A673 (cell line): ENCODE measurements at regions not wholly inside any gene's neighbourhood (a gene's known extent, or its start where the extent isn't known, plus 50 kb on each side); places are given as distances from the start of the nearest gene placed in this dataset.

Experiments used
- BruUV-seq: library from RNA; stranded (reverse); fragments of 400-500 nt; replicated peaks from 2 replicates; lab custom pipeline; 2021; lab: Mats Ljungman, UMichigan
- CTCF ChIA-PET: fragments of 300-600 bp; sonication (Branson Sonifier 250); formaldehyde crosslinking; loops from one replicate; lab custom pipeline; 2022; ENCODE audit warnings: antibody characterized with exemption; lab: Charles Lee
- POLR2A ChIA-PET: fragments of 300-600 bp; sonication (Branson Sonifier 250); formaldehyde crosslinking; loops from one replicate; lab custom pipeline; 2022; ENCODE audit warnings: antibody characterized with exemption; ENCODE audit not compliant: low non-redundant PET; lab: Charles Lee
- DNase-seq: peaks from one replicate; pipeline ENCODE4 v3.0.0-alpha.2; 2015; ENCODE audit warnings: low spot score
- H3K27ac ChIP-seq: fragments of 200-600 bp; sonication (generic); 2 replicates; pipeline ENCODE4 v1.5.1; 2016; ENCODE audit warnings: mixed run types, low read depth, mild to moderate bottlenecking, mixed read lengths, antibody characterized with exemption, low read length; ENCODE audit not compliant: poor library complexity, severe bottlenecking
- H3K27me3 ChIP-seq: fragments of 200-600 bp; sonication (generic); replicated peaks from 2 replicates; pipeline ENCODE4 v1.6.1; 2017; ENCODE audit warnings: mixed run types, low read depth, mild to moderate bottlenecking, mixed read lengths, antibody characterized with exemption, low read length; ENCODE audit not compliant: insufficient read depth, poor library complexity
- H3K36me3 ChIP-seq: fragments of 200-600 bp; sonication (generic); 2 replicates; pipeline ENCODE4 v1.6.1; 2016; ENCODE audit warnings: mixed run types, mild to moderate bottlenecking, mixed read lengths, antibody characterized with exemption, low read length; ENCODE audit not compliant: insufficient read depth, poor library complexity, severe bottlenecking
- H3K4me1 ChIP-seq: fragments of 200-600 bp; sonication (generic); 2 replicates; pipeline ENCODE4 v1.6.1; 2017; ENCODE audit warnings: mixed run types, mild to moderate bottlenecking, mixed read lengths, antibody characterized with exemption, low read length; ENCODE audit not compliant: insufficient read depth, poor library complexity, severe bottlenecking
- H3K4me3 ChIP-seq: fragments of 200-600 bp; sonication (generic); 2 replicates; pipeline ENCODE4 v1.5.1; 2016; ENCODE audit warnings: low read depth, mixed run types, mild to moderate bottlenecking, mixed read lengths, low read length; ENCODE audit not compliant: poor library complexity, severe bottlenecking
- H3K9me3 ChIP-seq: fragments of 200-600 bp; sonication (generic); 2 replicates; pipeline ENCODE4 v1.6.1; 2016; ENCODE audit warnings: mixed run types, low read depth, mild to moderate bottlenecking, mixed read lengths, antibody characterized with exemption, low read length; ENCODE audit not compliant: poor library complexity, severe bottlenecking
- EZH2 ChIP-seq: fragments of 200-600 bp; sonication (generic); IDR thresholded peaks from 2 replicates; pipeline ENCODE4 v1.6.1; 2017; ENCODE audit warnings: borderline replicate concordance, low read depth, mild to moderate bottlenecking, mixed read lengths, antibody characterized with exemption, low read length; ENCODE audit not compliant: poor library complexity, severe bottlenecking
- intact Hi-C: fragments of 100-400 bp; cut with micrococcal nuclease; formaldehyde crosslinking; loops from one replicate; pipeline ENCODE4 v1.10.0; 2022; ENCODE audit not compliant: unreplicated experiment
- TF ChIP-seq, protein P1 (sequence below): fragments of 300-800, 200-600 bp; sonication (generic); conservative IDR thresholded peaks from 2 replicates; pipeline ENCODE4 v1.5.1; 2017; ENCODE audit warnings: low read depth, mild to moderate bottlenecking, antibody characterized with exemption, low read length, moderate library complexity, mixed read lengths

GRCh38 chr7:84845971-84846370 is 340.9 kb downstream of the SEMA3D start:
- intact Hi-C loops = no loop called here
- no TSS peak for BruUV-seq
- Histone ChIP-seq H3K4me1 (no peaks in the 10 kb centered on the region), H3K4me3 (no peak overlapping the region), H3K9me3 (no peaks in the 10 kb centered on the region), H3K27me3 (no peaks in the 10 kb centered on the region), H3K36me3 (no peaks in the 10 kb centered on the region), H3K27ac (no peak overlapping the region)
- no peak for DNase-seq
- TF ChIP-seq, protein P1, sequence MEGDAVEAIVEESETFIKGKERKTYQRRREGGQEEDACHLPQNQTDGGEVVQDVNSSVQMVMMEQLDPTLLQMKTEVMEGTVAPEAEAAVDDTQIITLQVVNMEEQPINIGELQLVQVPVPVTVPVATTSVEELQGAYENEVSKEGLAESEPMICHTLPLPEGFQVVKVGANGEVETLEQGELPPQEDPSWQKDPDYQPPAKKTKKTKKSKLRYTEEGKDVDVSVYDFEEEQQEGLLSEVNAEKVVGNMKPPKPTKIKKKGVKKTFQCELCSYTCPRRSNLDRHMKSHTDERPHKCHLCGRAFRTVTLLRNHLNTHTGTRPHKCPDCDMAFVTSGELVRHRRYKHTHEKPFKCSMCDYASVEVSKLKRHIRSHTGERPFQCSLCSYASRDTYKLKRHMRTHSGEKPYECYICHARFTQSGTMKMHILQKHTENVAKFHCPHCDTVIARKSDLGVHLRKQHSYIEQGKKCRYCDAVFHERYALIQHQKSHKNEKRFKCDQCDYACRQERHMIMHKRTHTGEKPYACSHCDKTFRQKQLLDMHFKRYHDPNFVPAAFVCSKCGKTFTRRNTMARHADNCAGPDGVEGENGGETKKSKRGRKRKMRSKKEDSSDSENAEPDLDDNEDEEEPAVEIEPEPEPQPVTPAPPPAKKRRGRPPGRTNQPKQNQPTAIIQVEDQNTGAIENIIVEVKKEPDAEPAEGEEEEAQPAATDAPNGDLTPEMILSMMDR = no peak
- TF ChIP-seq EZH2 = no peak
- POLR2A ChIA-PET = no interaction called here
- CTCF ChIA-PET = no interaction called here

DNA sequence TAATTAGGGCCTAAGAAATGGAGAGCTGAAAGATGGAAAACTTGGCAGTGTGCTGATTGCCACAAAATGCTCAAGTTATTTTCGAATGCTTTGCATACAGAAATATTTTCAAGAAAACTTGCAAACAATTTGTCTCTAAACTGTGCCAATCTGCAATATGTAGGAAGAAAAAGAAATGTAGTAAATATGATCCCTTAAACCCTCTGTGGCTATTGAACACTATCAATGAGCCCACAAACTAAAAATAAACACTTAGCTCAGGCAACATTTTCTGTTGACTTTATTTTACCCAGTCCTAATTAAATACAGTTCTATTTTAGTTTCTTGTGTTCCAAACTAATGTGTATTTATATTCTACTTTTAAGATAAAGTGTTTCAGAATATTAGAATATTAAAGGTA is 342.1 kb downstream of the SEMA3D start:
- Histone ChIP-seq H3K4me3 (no peak overlapping the region), H3K36me3 (no peaks in the 10 kb centered on the region), H3K9me3 (no peaks in the 10 kb centered on the region), H3K27me3 (no peaks in the 10 kb centered on the region), H3K4me1 (no peaks in the 10 kb centered on the region), H3K27ac (no peak overlapping the region)
- no TSS peak for BruUV-seq
- TF ChIP-seq EZH2 = no peak
- TF ChIP-seq, protein P1 = no peak
- ChIA-PET CTCF (no interaction called here), POLR2A (no interaction called here)
- intact Hi-C loops = no loop called here
- DNase-seq = no peak

GRCh38 chr7:84841809-84842208 is 345.0 kb downstream of the SEMA3D start:
- H3K4me1 ChIP-seq = no peaks in the 10 kb centered on the region
- no peak overlapping the region for H3K27ac ChIP-seq
- DNase-seq = no peak
- H3K9me3 ChIP-seq = no peaks in the 10 kb centered on the region
- intact Hi-C loops = no loop called here
- H3K27me3 ChIP-seq = no peaks in the 10 kb centered on the region
- ChIA-PET POLR2A (no interaction called here), CTCF (no interaction called here)
- no peak overlapping the region for H3K4me3 ChIP-seq
- TF ChIP-seq, protein P1 = no peak
- BruUV-seq = no TSS peak
- H3K36me3 ChIP-seq = no peaks in the 10 kb centered on the region
